ENCODE measurements at regions not wholly inside any gene's neighbourhood (a gene's known extent, or its start where the extent isn't known, plus 50 kb on each side); places are given as distances from the start of the nearest gene placed in this dataset.

DNA sequence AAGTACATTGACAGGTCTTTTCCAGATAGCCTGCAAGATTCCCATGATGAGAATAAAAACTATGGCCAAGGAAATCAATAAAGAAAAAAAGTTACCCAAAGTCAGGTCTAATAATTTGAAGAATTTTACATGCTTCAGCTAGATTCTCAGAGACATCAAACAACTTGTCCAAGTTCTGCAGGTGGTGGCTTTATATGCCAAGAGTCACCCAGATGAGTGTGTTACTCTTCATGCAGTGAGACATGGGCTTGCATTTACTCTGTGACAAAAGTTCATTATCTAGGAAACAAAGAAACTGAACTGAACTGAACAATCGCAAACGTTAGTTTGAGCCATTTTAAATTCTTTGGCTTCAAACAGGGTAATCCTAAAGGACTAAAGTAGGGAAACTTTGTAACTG, 548.5 kb upstream of the SYT4 start:
- TF ChIP-seq, protein P1, sequence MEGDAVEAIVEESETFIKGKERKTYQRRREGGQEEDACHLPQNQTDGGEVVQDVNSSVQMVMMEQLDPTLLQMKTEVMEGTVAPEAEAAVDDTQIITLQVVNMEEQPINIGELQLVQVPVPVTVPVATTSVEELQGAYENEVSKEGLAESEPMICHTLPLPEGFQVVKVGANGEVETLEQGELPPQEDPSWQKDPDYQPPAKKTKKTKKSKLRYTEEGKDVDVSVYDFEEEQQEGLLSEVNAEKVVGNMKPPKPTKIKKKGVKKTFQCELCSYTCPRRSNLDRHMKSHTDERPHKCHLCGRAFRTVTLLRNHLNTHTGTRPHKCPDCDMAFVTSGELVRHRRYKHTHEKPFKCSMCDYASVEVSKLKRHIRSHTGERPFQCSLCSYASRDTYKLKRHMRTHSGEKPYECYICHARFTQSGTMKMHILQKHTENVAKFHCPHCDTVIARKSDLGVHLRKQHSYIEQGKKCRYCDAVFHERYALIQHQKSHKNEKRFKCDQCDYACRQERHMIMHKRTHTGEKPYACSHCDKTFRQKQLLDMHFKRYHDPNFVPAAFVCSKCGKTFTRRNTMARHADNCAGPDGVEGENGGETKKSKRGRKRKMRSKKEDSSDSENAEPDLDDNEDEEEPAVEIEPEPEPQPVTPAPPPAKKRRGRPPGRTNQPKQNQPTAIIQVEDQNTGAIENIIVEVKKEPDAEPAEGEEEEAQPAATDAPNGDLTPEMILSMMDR (IDR thresholded peaks at IDR 0.05) = no peak
- no peak for TF ChIP-seq POLR2A (IDR thresholded peaks at IDR 0.05)

Measured in Peyer's patch (tissue), 4 donors.